Lung (tissue), 11 donors: ENCODE measurements at regions not wholly inside any gene's neighbourhood (a gene's known extent, or its start where the extent isn't known, plus 50 kb on each side); places are given as distances from the start of the nearest gene placed in this dataset.

Experiments
- ATAC-seq: fragments of 200-7000 bp; cut with Tn5 transposase; one replicate; pipeline ENCODE4 v1.9.1; 2020; ENCODE audit warnings: moderate number of reproducible peaks; ENCODE audit not compliant: insufficient read depth, low FRiP score
- DNase-seq, 3 donors: peaks; one replicate each; pipeline ENCODE4 v3.0.0-alpha.2; 2013 to 2017
- H3K27ac ChIP-seq, 2 donors: one replicate each; pipeline ENCODE4 v1.5.1; 2013; ENCODE audit warnings: mild to moderate bottlenecking in 2 of 2, moderate library complexity in 2 of 2, control low read depth in 1 of 2, inconsistent platforms in 1 of 2, low read depth in 1 of 2, low read length in 1 of 2
- H3K27me3 ChIP-seq, 3 donors: one replicate each; pipeline ENCODE4 v1.5.1; 2013; ENCODE audit warnings: low read length in 2 of 3; ENCODE audit not compliant: control insufficient read depth in 3 of 3, insufficient read depth in 3 of 3
- H3K36me3 ChIP-seq, 4 donors: one replicate each; pipeline ENCODE4 v1.5.1; 2013; ENCODE audit warnings: low read length in 4 of 4, mild to moderate bottlenecking in 1 of 4, moderate library complexity in 1 of 4; ENCODE audit not compliant: control insufficient read depth in 4 of 4, insufficient read depth in 4 of 4
- H3K4me1 ChIP-seq, 5 donors: one replicate each; pipeline ENCODE4 v1.5.1; 2013; ENCODE audit warnings: low read length in 5 of 5, mild to moderate bottlenecking in 2 of 5, moderate library complexity in 1 of 5; ENCODE audit not compliant: control insufficient read depth in 5 of 5, insufficient read depth in 5 of 5
- H3K4me3 ChIP-seq: one replicate; pipeline ENCODE4 v1.5.1; 2013; ENCODE audit warnings: mild to moderate bottlenecking, control low read depth, moderate library complexity
- H3K9ac ChIP-seq, 2 donors: one replicate each; pipeline ENCODE4 v1.5.1; 2013; ENCODE audit warnings: low read length in 2 of 2, control low read depth in 1 of 2; ENCODE audit not compliant: insufficient read depth in 1 of 2
- H3K9me3 ChIP-seq, 4 donors: one replicate each; pipeline ENCODE4 v1.5.1; 2013; ENCODE audit warnings: low read length in 3 of 4, mild to moderate bottlenecking in 1 of 4, moderate library complexity in 1 of 4; ENCODE audit not compliant: control insufficient read depth in 4 of 4, insufficient read depth in 3 of 4
- CTCF ChIP-seq: IDR thresholded peaks from 2 replicates; pipeline ENCODE4 v1.5.1; 2012; ENCODE audit warnings: mild to moderate bottlenecking; ENCODE audit errors: control extremely low read depth, extremely low read depth
- WGBS, 2 donors: extraction: QIAGEN DNeasy Blood & Tissue Kit; methylation state at CpG; one replicate each; pipeline ENCODE4 v1.1.7; 2013; 5-methylcytosine and 5-hydroxymethylcytosine counted together
- donor health status: control.
- donor health status: control.
- donor health status: Bipolar disorder and iron deficiency.
- donor health status: healthy.
- donor health status: DM: yes; HTN: yes; CAD: no.

DNA sequence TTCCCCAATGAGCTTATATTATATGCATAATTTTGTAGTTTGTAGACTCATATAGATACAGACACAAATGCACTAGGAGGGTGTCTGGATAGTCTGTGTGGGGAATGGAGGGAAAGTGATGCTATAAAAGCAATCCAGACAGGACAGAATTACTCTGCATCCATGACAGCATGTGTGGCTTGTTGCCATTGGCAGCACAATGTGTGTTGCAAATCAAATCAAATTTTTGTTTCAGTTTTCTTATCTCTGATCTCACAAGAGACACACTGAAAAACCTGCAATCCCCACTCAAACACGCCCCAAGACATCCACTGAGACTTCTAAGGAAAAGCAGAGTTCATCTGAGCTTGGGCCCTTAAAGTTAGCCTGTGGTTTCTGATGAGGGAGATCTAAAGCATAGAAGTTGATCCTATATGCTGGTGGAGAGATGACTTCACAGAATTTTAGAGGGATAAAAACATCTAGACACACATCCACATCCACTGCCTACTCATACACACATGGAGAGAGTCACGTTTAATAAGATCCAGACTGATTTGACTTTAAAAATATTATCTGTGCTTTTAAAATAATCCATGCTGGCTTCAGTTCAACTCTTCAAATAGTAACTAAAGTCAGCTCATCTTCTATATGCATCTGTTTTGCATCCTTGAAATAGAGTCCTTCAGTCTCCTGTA lies 313.0 kb upstream of the PLXNA2 start:
- Histone ChIP-seq H3K36me3 (no peaks in the 10 kb centered on the region), H3K9ac (no peak overlapping the region), H3K27me3 (no peaks in the 10 kb centered on the region), H3K4me1 (no peaks in the 10 kb centered on the region), H3K4me3 (no peak overlapping the region), H3K27ac (no peak overlapping the region), H3K9me3 (no peaks in the 10 kb centered on the region)
- DNase-seq (no peak), ATAC-seq (no peak)
- WGBS, 2 donors: 77 to 78% methylated on average over 2 of the region's 2 CpGs
- no peak for TF ChIP-seq CTCF

GRCh38 chr1:208557723-208558094 lies 313.5 kb upstream of the PLXNA2 start:
- DNase-seq (no peak), ATAC-seq (no peak)
- 69 to 82% methylated on average over 3 of the region's 3 CpGs for WGBS, 2 donors
- TF ChIP-seq CTCF: no peak
- no peak overlapping the region for H3K4me3 ChIP-seq
- H3K27me3 ChIP-seq: no peaks in the 10 kb centered on the region
- H3K9ac ChIP-seq: no peak overlapping the region
- no peaks in the 10 kb centered on the region for H3K36me3 ChIP-seq
- no peaks in the 10 kb centered on the region for H3K9me3 ChIP-seq
- no peak overlapping the region for H3K27ac ChIP-seq
- H3K4me1 ChIP-seq: no peaks in the 10 kb centered on the region

GRCh38 chr1:208559597-208560329 lies 315.6 kb upstream of the PLXNA2 start:
- no peaks in the 10 kb centered on the region for H3K9me3 ChIP-seq
- no peak overlapping the region for H3K27ac ChIP-seq
- H3K9ac ChIP-seq: no peak overlapping the region
- H3K36me3 ChIP-seq: no peaks in the 10 kb centered on the region
- TF ChIP-seq CTCF: no peak
- DNase-seq (no peak), ATAC-seq (no peak)
- WGBS, 2 donors: 81 to 88% methylated on average over 6 of the region's 6 CpGs
- no peaks in the 10 kb centered on the region for H3K4me1 ChIP-seq
- no peak overlapping the region for H3K4me3 ChIP-seq
- no peaks in the 10 kb centered on the region for H3K27me3 ChIP-seq
